ENCODE measurements at regions not wholly inside any gene's neighbourhood (a gene's known extent, or its start where the extent isn't known, plus 50 kb on each side); places are given as distances from the start of the nearest gene placed in this dataset.

GRCh38 chr7:126378642-126379041, 874.1 kb downstream of the GRM8 start:
- no peak for DNase-seq

- no peak for DNase-seq
Observed at GRCh38 chr7:126370038-126370668, 882.6 kb downstream of the GRM8 start.

GRCh38 chr7:126362746-126363145, 890.0 kb downstream of the GRM8 start:
- no peak for DNase-seq

- no peak for DNase-seq
Observed at GRCh38 chr7:126361183-126361582, 891.6 kb downstream of the GRM8 start.

- no peak for DNase-seq
Observed at GRCh38 chr7:126339813-126340212, 912.9 kb downstream of the GRM8 start.

- no peak for DNase-seq
Observed at GRCh38 chr7:126305671-126306070, 947.1 kb downstream of the GRM8 start.

GRCh38 chr7:126303926-126304325, 948.8 kb downstream of the GRM8 start:
- no peak for DNase-seq

- DNase-seq, result no peak
Observed at GRCh38 chr7:126302639-126303038, 950.1 kb downstream of the GRM8 start.

GRCh38 chr7:126286317-126286716, 966.4 kb downstream of the GRM8 start:
- DNase-seq, result no peak

GRCh38 chr7:126236261-126236660, 1016.5 kb downstream of the GRM8 start:
- DNase-seq, result no peak

- DNase-seq, result no peak
Observed at GRCh38 chr7:126228356-126229061, 1024.2 kb downstream of the GRM8 start.

GRCh38 chr7:126227643-126228042, 1025.1 kb downstream of the GRM8 start:
- DNase-seq, result no peak

- DNase-seq, result no peak
Observed at GRCh38 chr7:126227055-126227454, 1025.7 kb downstream of the GRM8 start.

- DNase-seq, result no peak
Observed at GRCh38 chr7:126223729-126224128, 1029.0 kb downstream of the GRM8 start.

GRCh38 chr7:126222782-126223181, 1030.0 kb downstream of the GRM8 start:
- DNase-seq, result no peak

- no peak for DNase-seq
Observed at GRCh38 chr7:126215785-126216184, 1037.0 kb downstream of the GRM8 start.

GRCh38 chr7:126213876-126214275, 1038.9 kb downstream of the GRM8 start:
- DNase-seq, result no peak

- no peak for DNase-seq
Observed at GRCh38 chr7:126211875-126212274, 1040.9 kb downstream of the GRM8 start.

GRCh38 chr7:126210707-126211106, 1042.0 kb downstream of the GRM8 start:
- no peak for DNase-seq

GRCh38 chr7:126203185-126203584, 1049.6 kb downstream of the GRM8 start:
- no peak for DNase-seq

GRCh38 chr7:126202177-126202576, 1050.6 kb downstream of the GRM8 start:
- no peak for DNase-seq

- DNase-seq, result no peak
Observed at GRCh38 chr7:126185959-126186580, 1066.7 kb downstream of the GRM8 start.

- DNase-seq, result no peak
Observed at GRCh38 chr7:126179916-126180315, 1072.8 kb downstream of the GRM8 start.

- DNase-seq, result no peak
Observed at GRCh38 chr7:126178865-126179264, 1073.9 kb downstream of the GRM8 start.

All from NCI-H1105 (cell line).